H1 (cell line): ENCODE measurements at regions not wholly inside any gene's neighbourhood (a gene's known extent, or its start where the extent isn't known, plus 50 kb on each side); places are given as distances from the start of the nearest gene placed in this dataset.

Experiments
- CTCF ChIA-PET: fragments of 300-600 bp; sonication (Branson Sonifier 250); formaldehyde crosslinking; loops from one replicate; lab custom pipeline; 2021; ENCODE audit not compliant: partially characterized antibody; lab: Charles Lee
- POLR2A ChIA-PET: fragments of 300-600 bp; sonication (Branson Sonifier 250); formaldehyde crosslinking; loops from one replicate; lab custom pipeline; 2021; ENCODE audit warnings: inconsistent platforms; ENCODE audit not compliant: partially characterized antibody; lab: Charles Lee
- DNase-seq, 2 experiments: peaks; one replicate each; pipeline versions ENCODE4 v3.0.0 to v3.0.0-alpha.2; 2010 to 2022; ENCODE audit warnings: low spot score in 2 of 2, low read depth in 1 of 2, mixed read lengths in 1 of 2
- FAIRE-seq: peaks from 2 replicates; lab custom pipeline; 2011; peaks lifted over from hg19 to GRCh38; lab: Jason Lieb, UNC
- H2AFZ ChIP-seq: 2 replicates; pipeline ENCODE4 v1.8.1; 2012; ENCODE audit warnings: low read length, inconsistent platforms
- H2AK5ac ChIP-seq: 2 replicates; pipeline ENCODE4 v1.6.1; 2013; ENCODE audit warnings: low read depth, low read length
- H2BK120ac ChIP-seq: replicated peaks from 2 replicates; pipeline ENCODE3; 2013; ENCODE audit warnings: low read depth, low read length, inconsistent platforms
- H2BK12ac ChIP-seq: 2 replicates; pipeline ENCODE4 v1.6.1; 2013; ENCODE audit warnings: low read depth, low read length
- H2BK15ac ChIP-seq: 2 replicates; pipeline ENCODE4 v1.6.1; 2013; ENCODE audit warnings: low read length
- H2BK20ac ChIP-seq: 2 replicates; pipeline ENCODE4 v1.6.1; 2013; ENCODE audit warnings: low read length
- H2BK5ac ChIP-seq: 2 replicates; pipeline ENCODE4 v1.6.1; 2013; ENCODE audit warnings: low read depth, low read length
- H3K14ac ChIP-seq: 2 replicates; pipeline ENCODE4 v1.6.1; 2013; ENCODE audit warnings: inconsistent platforms; ENCODE audit not compliant: insufficient read length
- H3K18ac ChIP-seq: 2 replicates; pipeline ENCODE4 v1.6.1; 2013; ENCODE audit warnings: low read length; ENCODE audit errors: extremely low read depth
- H3K23ac ChIP-seq: 2 replicates; pipeline ENCODE4 v1.6.1; 2013; ENCODE audit warnings: inconsistent platforms; ENCODE audit not compliant: insufficient read length
- H3K23me2 ChIP-seq: 2 replicates; pipeline ENCODE4 v1.6.1; 2013; ENCODE audit warnings: low read depth, low read length
- H3K27ac ChIP-seq: 2 replicates; pipeline ENCODE4 v1.6.1; 2011; ENCODE audit warnings: low read depth, low read length, inconsistent platforms
- H3K27me3 ChIP-seq, 4 experiments: replicated peaks in 1 of 4; 1 replicate in 1 of 4; 2 replicates in 3 of 4; pipeline versions ENCODE4 v1.6.1 to v1.8.1; 2011 to 2013; ENCODE audit warnings: low read length in 3 of 4, mild to moderate bottlenecking in 3 of 4, inconsistent platforms in 2 of 4, mixed read lengths in 2 of 4, moderate library complexity in 1 of 4; ENCODE audit not compliant: control insufficient read depth in 3 of 4, insufficient read depth in 3 of 4; ENCODE audit errors: extremely low read depth in 1 of 4
- H3K36me3 ChIP-seq, 4 experiments: 2 replicates each; pipeline versions ENCODE4 v1.6.1 to v1.8.1; 2011 to 2013; ENCODE audit warnings: mild to moderate bottlenecking in 4 of 4, low read length in 3 of 4, moderate library complexity in 2 of 4, control low read depth in 1 of 4, inconsistent platforms in 1 of 4; ENCODE audit not compliant: insufficient read depth in 4 of 4, control insufficient read depth in 2 of 4
- H3K4ac ChIP-seq: replicated peaks from 2 replicates; pipeline ENCODE3; 2013; ENCODE audit warnings: low read length, low read depth, mixed read lengths, inconsistent platforms; ENCODE audit not compliant: insufficient read length
- H3K4me1 ChIP-seq, 4 experiments: replicated peaks in 1 of 4; 1 replicate in 1 of 4; 2 replicates in 3 of 4; pipeline versions ENCODE4 v1.6.1 to v1.8.1; 2011 to 2013; ENCODE audit warnings: low read length in 3 of 4, inconsistent platforms in 2 of 4, mixed read lengths in 1 of 4; ENCODE audit not compliant: insufficient read depth in 4 of 4, control insufficient read depth in 3 of 4
- H3K4me2 ChIP-seq, 2 experiments: 2 replicates each; pipeline versions ENCODE4 v1.6.1 to v1.8.1; 2011 to 2013; ENCODE audit warnings: low read depth in 2 of 2, low read length in 2 of 2, control low read depth in 1 of 2, inconsistent platforms in 1 of 2, mild to moderate bottlenecking in 1 of 2; ENCODE audit not compliant: insufficient read depth in 1 of 2
- H3K4me3 ChIP-seq, 4 experiments: fragments of 200-600, 300-600 bp in 1 of 4; sonication (generic), shearing (Covaris generic), sonication (Bioruptor Twin) in 1 of 4; 2 replicates each; pipeline versions ENCODE4 v1.5.1 to v1.8.1; 2011 to 2016; ENCODE audit warnings: low read length in 4 of 4, low read depth in 3 of 4, control low read depth in 2 of 4, inconsistent platforms in 2 of 4, mild to moderate bottlenecking in 2 of 4, mixed read lengths in 1 of 4, moderate library complexity in 1 of 4; ENCODE audit not compliant: insufficient read depth in 2 of 4; ENCODE audit errors: extremely low read depth in 1 of 4
- H3K56ac ChIP-seq: replicated peaks from 2 replicates; pipeline ENCODE3; 2013; ENCODE audit warnings: low read depth, mild to moderate bottlenecking, mixed read lengths, low read length, inconsistent platforms; ENCODE audit not compliant: insufficient read length
- H3K79me1 ChIP-seq: 2 replicates; pipeline ENCODE4 v1.6.1; 2013; ENCODE audit warnings: low read depth, low read length, control low read depth
- H3K79me2 ChIP-seq, 2 experiments: 2 replicates each; pipeline versions ENCODE4 v1.6.1 to v1.8.1; 2012 to 2013; ENCODE audit warnings: low read length in 2 of 2, mild to moderate bottlenecking in 2 of 2, inconsistent platforms in 1 of 2; ENCODE audit not compliant: insufficient read depth in 2 of 2, control insufficient read depth in 1 of 2
- H3K9ac ChIP-seq, 4 experiments: replicated peaks in 1 of 4; 1 replicate in 1 of 4; 2 replicates in 3 of 4; pipeline versions ENCODE4 v1.6.1 to v1.8.1; 2011 to 2013; ENCODE audit warnings: low read depth in 3 of 4, low read length in 3 of 4, control low read depth in 2 of 4, mild to moderate bottlenecking in 2 of 4, moderate library complexity in 2 of 4, inconsistent platforms in 1 of 4; ENCODE audit errors: extremely low read depth in 1 of 4
- H3K9me3 ChIP-seq, 2 experiments: 2 replicates each; pipeline versions ENCODE4 v1.6.1 to v1.8.1; 2012 to 2013; ENCODE audit warnings: mild to moderate bottlenecking in 2 of 2, moderate library complexity in 2 of 2, control low read depth in 1 of 2, inconsistent platforms in 1 of 2, low read depth in 1 of 2, low read length in 1 of 2, mixed read lengths in 1 of 2; ENCODE audit not compliant: insufficient read depth in 2 of 2
- H4K20me1 ChIP-seq, 2 experiments: replicated peaks in 1 of 2; 2 replicates each; pipeline versions ENCODE3 to v1.8.1; 2011 to 2013; ENCODE audit warnings: inconsistent platforms in 2 of 2, low read length in 2 of 2, mild to moderate bottlenecking in 1 of 2; ENCODE audit not compliant: insufficient read depth in 2 of 2, control insufficient read depth in 1 of 2
- H4K5ac ChIP-seq: 2 replicates; pipeline ENCODE4 v1.6.1; 2013; ENCODE audit warnings: low read length, low read depth, mixed read lengths, inconsistent platforms; ENCODE audit not compliant: insufficient read length
- H4K8ac ChIP-seq: 2 replicates; pipeline ENCODE4 v1.8.0; 2013; ENCODE audit warnings: mild to moderate bottlenecking, moderate library complexity, low read length, inconsistent platforms; ENCODE audit not compliant: insufficient read depth; ENCODE audit errors: extremely low read depth
- H4K91ac ChIP-seq: replicated peaks from 2 replicates; pipeline ENCODE3; 2013; ENCODE audit warnings: low read length, mixed read lengths, inconsistent platforms; ENCODE audit not compliant: insufficient read length
- CBX5 ChIP-seq: fragments of 300-800, 300-1000 bp; sonication (generic); IDR thresholded peaks from 2 replicates; pipeline ENCODE4 v1.7.1; 2016; ENCODE audit warnings: antibody characterized with exemption, low read length, low read depth
- CREB1 ChIP-seq: IDR thresholded peaks from 2 replicates; pipeline ENCODE4 v1.6.1; 2012; ENCODE audit warnings: inconsistent platforms
- HDAC2 ChIP-seq, 2 experiments: fragments of 300-600 bp in 1 of 2; sonication (generic) in 1 of 2; IDR thresholded peaks; 2 replicates each; pipeline ENCODE4 v1.6.1; 2011 to 2012; ENCODE audit warnings: low read depth in 2 of 2, low read length in 2 of 2, mild to moderate bottlenecking in 2 of 2, moderate library complexity in 2 of 2, borderline replicate concordance in 1 of 2, inconsistent platforms in 1 of 2
- RBBP5 ChIP-seq: IDR thresholded peaks from 2 replicates; pipeline ENCODE4 v1.7.1; 2012; ENCODE audit warnings: low read depth, mild to moderate bottlenecking, inconsistent platforms, low read length, moderate library complexity, borderline replicate concordance
- WGBS, 2 experiments: shearing (Covaris generic) in 1 of 2; methylation state at CpG; one replicate each; pipeline versions ENCODE4 v1.1.6 to v1.1.7; 2013 to 2015; ENCODE audit warnings: low lambda C conversion rate in 2 of 2, mixed read lengths in 2 of 2, inconsistent platforms in 1 of 2, low coverage in 1 of 2, missing lambda C conversion rate in 1 of 2; ENCODE audit not compliant: insufficient replicate concordance in 2 of 2, insufficient coverage in 1 of 2, insufficient read length in 1 of 2; ENCODE audit errors: extremely low coverage in 1 of 2, missing lambda C conversion rate in 1 of 2; 5-methylcytosine and 5-hydroxymethylcytosine counted together

DNA sequence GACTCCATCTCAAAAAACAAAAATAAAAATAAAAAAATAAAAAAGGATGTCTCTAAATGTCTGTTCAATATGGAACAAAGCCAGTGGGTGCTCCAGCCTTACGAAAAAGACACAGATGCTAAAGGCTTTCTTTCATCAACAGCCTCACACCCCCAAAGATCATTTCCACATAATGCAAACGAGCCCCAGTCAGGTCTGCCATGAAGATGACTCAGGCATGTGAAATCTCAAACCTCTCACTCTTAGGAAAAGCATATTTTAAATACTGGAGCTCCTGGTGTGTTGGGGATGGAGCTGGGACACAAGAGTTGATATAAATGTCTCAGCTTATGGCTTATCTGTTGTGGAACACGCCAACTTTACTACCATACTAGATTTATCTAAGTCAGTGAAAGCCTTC, 49.9 kb upstream of the PLXNC1 start:
- Histone ChIP-seq H3K4me1 (peaks cover 0 to 4% (median 1%) of the 10 kb centered on the region in 4 experiments; a peak in 4 of 7 replicates), H2AK5ac (no peak overlapping the region), H3K18ac (no peak overlapping the region), H2BK15ac (no peak overlapping the region), H3K36me3 (no peaks in the 10 kb centered on the region), H3K27ac (no peak overlapping the region), H3K4me3 (no peak overlapping the region), H2BK12ac (no peak overlapping the region), H2BK5ac (no peak overlapping the region), H3K9me3 (no peaks in the 10 kb centered on the region), H3K79me1 (no peaks in the 10 kb centered on the region), H4K8ac (no peak overlapping the region), H3K4ac (no peak overlapping the region), H3K27me3 (peaks cover 0 to 12% (median 8%) of the 10 kb centered on the region in 4 experiments; a peak in 5 of 7 replicates), H3K23me2 (peaks cover 6% of the 10 kb centered on the region; the same call in 1 of the 2 replicates), H2BK120ac (no peak overlapping the region), H2AFZ (no peak overlapping the region), H3K9ac (no peak overlapping the region), H2BK20ac (no peak overlapping the region), H3K4me2 (no peak overlapping the region)
- DNase-seq (no peak), FAIRE-seq (no peak)
- POLR2A ChIA-PET = interaction anchor here (1.0 kb wide), 1 partner anchor 207 kb away, joined by 3 read pairs; no protein-coding TSS in a partner anchor
- CTCF ChIA-PET = interaction anchor here (0.7 to 8.3 kb wide), 7 partner anchors 20 to 1071 kb away, joined by 3 to 152 read pairs (median 56); no protein-coding TSS in a partner anchor
- TF ChIP-seq CBX5 = no peak
- TF ChIP-seq CREB1 = no peak
- TF ChIP-seq RBBP5 = no peak
- TF ChIP-seq HDAC2 (IDR thresholded peaks at IDR 0.05; ENCODE audit: borderline replicate concordance in 1 of 2, low read depth in 2 of 2, low read length in 2 of 2) = no peak
- TF ChIP-seq, all 59 proteins: peak for 0
- Histone ChIP-seq H4K91ac (no peak overlapping the region), H3K56ac (no peak overlapping the region), H3K14ac (no peak overlapping the region), H3K23ac (no peak overlapping the region), H4K20me1 (no peaks in the 10 kb centered on the region), H4K5ac (no peak overlapping the region), H3K79me2 (no peaks in the 10 kb centered on the region)
- 61% methylated on average over 3 of the region's 3 CpGs; no CpG with 5 or more reads in 1 of the 2 experiments for WGBS, 2 experiments
